Neutrophil (primary cell): ENCODE measurements at regions not wholly inside any gene's neighbourhood (a gene's known extent, or its start where the extent isn't known, plus 50 kb on each side); places are given as distances from the start of the nearest gene placed in this dataset.

Experiments
- H3K27ac ChIP-seq: fragments of 200-600 bp; sonication (generic); 2 replicates; pipeline ENCODE4 v1.5.1; 2016; ENCODE audit warnings: mild to moderate bottlenecking, moderate library complexity
- H3K27me3 ChIP-seq: fragments of 200-600 bp; sonication (generic); 2 replicates; pipeline ENCODE4 v1.6.0; 2016; ENCODE audit warnings: mild to moderate bottlenecking
- H3K36me3 ChIP-seq: fragments of 200-600 bp; sonication (generic); 2 replicates; pipeline ENCODE4 v1.5.1; 2017
- H3K4me1 ChIP-seq, 2 experiments: fragments of 200-600 bp in 1 of 2; sonication (generic) in 1 of 2; 1 replicate in 1 of 2; 2 replicates in 1 of 2; pipeline versions ENCODE4 v1.5.1 to v1.6.1; 2013 to 2016; ENCODE audit warnings: low read depth in 1 of 2, low read length in 1 of 2, mild to moderate bottlenecking in 1 of 2, moderate library complexity in 1 of 2; ENCODE audit not compliant: control insufficient read depth in 1 of 2, insufficient read depth in 1 of 2
- H3K4me3 ChIP-seq, 2 experiments: fragments of 200-600 bp in 1 of 2; sonication (generic) in 1 of 2; 1 replicate in 1 of 2; 2 replicates in 1 of 2; pipeline ENCODE4 v1.5.1; 2013 to 2016; ENCODE audit warnings: low read depth in 1 of 2, low read length in 1 of 2, mild to moderate bottlenecking in 1 of 2, moderate library complexity in 1 of 2
- H3K9me3 ChIP-seq: fragments of 200-600 bp; sonication (generic); 2 replicates; pipeline ENCODE4 v1.5.1; 2016
- CTCF ChIP-seq: fragments of 200-600 bp; sonication (generic); IDR thresholded peaks from 2 replicates; pipeline ENCODE4 v1.5.1; 2016; ENCODE audit warnings: antibody characterized with exemption

- H3K9me3 ChIP-seq: no peaks in the 10 kb centered on the region
- H3K27me3 ChIP-seq: no peaks in the 10 kb centered on the region
- no peak overlapping the region for H3K4me3 ChIP-seq
- TF ChIP-seq CTCF: no peak
- no peak overlapping the region for H3K27ac ChIP-seq
- H3K36me3 ChIP-seq: no peaks in the 10 kb centered on the region
- no peaks in the 10 kb centered on the region for H3K4me1 ChIP-seq
Measured at GRCh38 chr2:61713457-61713856, 140.4 kb downstream of the FAM161A start.

- Histone ChIP-seq H3K9me3 (no peaks in the 10 kb centered on the region), H3K4me3 (no peak overlapping the region), H3K4me1 (no peaks in the 10 kb centered on the region), H3K27ac (no peak overlapping the region), H3K36me3 (no peaks in the 10 kb centered on the region), H3K27me3 (no peaks in the 10 kb centered on the region)
- TF ChIP-seq CTCF: no peak
Measured at GRCh38 chr2:61712060-61712459, 141.8 kb downstream of the FAM161A start.

- Histone ChIP-seq H3K27ac (no peak overlapping the region), H3K4me3 (no peak overlapping the region), H3K9me3 (no peaks in the 10 kb centered on the region), H3K36me3 (no peaks in the 10 kb centered on the region), H3K4me1 (no peaks in the 10 kb centered on the region), H3K27me3 (no peaks in the 10 kb centered on the region)
- no peak for TF ChIP-seq CTCF
Measured at GRCh38 chr2:61710711-61711110, 143.1 kb downstream of the FAM161A start.

- TF ChIP-seq CTCF: no peak
- Histone ChIP-seq H3K9me3 (no peaks in the 10 kb centered on the region), H3K4me3 (no peak overlapping the region), H3K27me3 (no peaks in the 10 kb centered on the region), H3K27ac (no peak overlapping the region), H3K4me1 (no peaks in the 10 kb centered on the region), H3K36me3 (no peaks in the 10 kb centered on the region)
Measured at GRCh38 chr2:61707984-61708852, 145.6 kb downstream of the FAM161A start.

GRCh38 chr2:61705625-61706024 is 148.2 kb downstream of the FAM161A start:
- H3K36me3 ChIP-seq: no peaks in the 10 kb centered on the region
- no peak for TF ChIP-seq CTCF
- no peaks in the 10 kb centered on the region for H3K27me3 ChIP-seq
- H3K4me1 ChIP-seq: no peaks in the 10 kb centered on the region
- no peak overlapping the region for H3K27ac ChIP-seq
- H3K9me3 ChIP-seq: no peaks in the 10 kb centered on the region
- no peak overlapping the region for H3K4me3 ChIP-seq
